ENCODE measurements at regions not wholly inside any gene's neighbourhood (a gene's known extent, or its start where the extent isn't known, plus 50 kb on each side); places are given as distances from the start of the nearest gene placed in this dataset.

GRCh38 chr3:72318504-72319193, 529.6 kb downstream of the SHQ1 start:
- TF ChIP-seq CTCF (IDR thresholded peaks at IDR 0.05; ENCODE audit: insufficient read depth, low read depth, low read length, missing control alignments) = no peak
- H3K4me3 ChIP-seq (ENCODE audit: low read depth, low read length) = no peak overlapping the region
- DNase-seq (ENCODE audit: low read depth) = no peak

DNA sequence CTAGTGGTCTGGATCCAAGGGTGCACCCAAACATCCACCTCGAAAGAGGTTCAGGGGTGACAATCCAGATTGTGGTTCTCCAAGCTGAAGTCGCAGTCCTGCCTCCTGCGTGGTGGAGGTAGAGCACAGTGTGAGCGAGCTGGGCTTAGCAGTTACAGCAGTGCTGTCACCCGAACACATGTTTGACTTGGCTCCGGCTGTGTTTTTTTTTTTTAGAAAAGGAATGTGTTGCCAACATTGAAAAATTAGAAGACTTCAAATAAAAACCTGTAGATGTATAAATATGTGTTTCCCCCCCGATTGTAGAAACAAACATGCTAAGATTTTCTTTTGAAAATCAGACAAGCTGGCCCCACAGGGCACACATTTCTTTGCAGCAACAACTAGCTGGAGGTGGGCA, 530.8 kb downstream of the SHQ1 start:
- no peak overlapping the region for H3K4me3 ChIP-seq (ENCODE audit: low read depth, low read length)
- TF ChIP-seq CTCF (IDR thresholded peaks at IDR 0.05; ENCODE audit: insufficient read depth, low read depth, low read length, missing control alignments) = no peak
- no peak for DNase-seq (ENCODE audit: low read depth)

- TF ChIP-seq CTCF (IDR thresholded peaks at IDR 0.05; ENCODE audit: insufficient read depth, low read depth, low read length, missing control alignments) = no peak
- no peak overlapping the region for H3K4me3 ChIP-seq (ENCODE audit: low read depth, low read length)
These were observed 531.6 kb downstream of the SHQ1 start for GRCh38 chr3:72316501-72317279.

DNA sequence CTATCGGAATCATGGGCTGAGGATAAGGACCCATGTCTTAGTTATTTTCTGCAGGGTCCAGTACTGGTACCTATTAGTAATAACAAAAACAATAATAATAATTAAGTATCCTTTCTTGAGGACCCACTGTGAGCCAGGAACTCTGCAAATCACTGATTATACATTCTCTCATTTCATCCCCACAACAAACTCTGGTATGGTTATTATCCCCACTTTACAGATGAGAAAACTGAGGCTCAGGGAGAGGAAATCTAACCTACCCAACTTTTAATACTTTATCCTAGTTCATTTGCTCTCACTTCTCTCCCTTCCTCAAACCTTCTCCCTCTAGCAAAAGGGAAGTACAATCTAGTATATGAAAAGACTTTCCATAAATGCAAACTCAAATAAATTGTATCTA, 528.4 kb upstream of the PROK2 start:
- DNase-seq (ENCODE audit: low read depth) = no peak
- TF ChIP-seq CTCF (IDR thresholded peaks at IDR 0.05; ENCODE audit: insufficient read depth, low read depth, low read length, missing control alignments) = no peak
- H3K4me3 ChIP-seq (ENCODE audit: low read depth, low read length) = no peak overlapping the region

More at GRCh38 chr3:72316501-72317279, 531.6 kb downstream of the SHQ1 start:
- DNase-seq (ENCODE audit: low read depth) = no peak

DNA sequence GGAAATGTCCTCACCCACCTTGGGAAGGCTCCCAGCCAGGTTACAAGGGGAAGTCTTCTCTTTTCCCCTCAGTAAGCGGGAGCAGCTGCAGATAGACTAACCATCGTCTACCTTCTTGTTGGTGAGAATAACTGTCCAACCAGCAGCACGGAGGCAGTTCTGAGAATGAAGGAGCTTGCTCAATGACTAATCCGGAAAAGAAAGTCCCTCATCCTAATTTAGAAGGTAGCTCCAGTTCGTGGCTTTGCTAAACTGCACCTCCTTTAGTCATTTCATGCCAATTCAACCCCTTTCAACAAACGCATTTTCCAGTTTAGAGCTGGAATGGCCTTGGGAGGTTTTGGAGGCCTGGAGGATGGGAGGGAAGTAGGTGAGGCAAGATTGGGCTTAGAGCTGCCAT, 527.4 kb upstream of the PROK2 start:
- no peak overlapping the region for H3K4me3 ChIP-seq (ENCODE audit: low read depth, low read length)
- no peak for TF ChIP-seq CTCF (IDR thresholded peaks at IDR 0.05; ENCODE audit: insufficient read depth, low read depth, low read length, missing control alignments)
- DNase-seq (ENCODE audit: low read depth) = peak; percentile 78

- no peak overlapping the region for H3K4me3 ChIP-seq (ENCODE audit: low read depth, low read length)
- DNase-seq (ENCODE audit: low read depth) = no peak
- TF ChIP-seq CTCF (IDR thresholded peaks at IDR 0.05; ENCODE audit: insufficient read depth, low read depth, low read length, missing control alignments) = no peak
These were observed 526.5 kb upstream of the PROK2 start for GRCh38 chr3:72311425-72311824.

All from GM12865 (cell line).